ENCODE measurements at regions not wholly inside any gene's neighbourhood (a gene's known extent, or its start where the extent isn't known, plus 50 kb on each side); places are given as distances from the start of the nearest gene placed in this dataset.

GRCh38 chr11:116176484-116177005, 596.2 kb downstream of the BUD13 start:
- TF ChIP-seq, protein P1, sequence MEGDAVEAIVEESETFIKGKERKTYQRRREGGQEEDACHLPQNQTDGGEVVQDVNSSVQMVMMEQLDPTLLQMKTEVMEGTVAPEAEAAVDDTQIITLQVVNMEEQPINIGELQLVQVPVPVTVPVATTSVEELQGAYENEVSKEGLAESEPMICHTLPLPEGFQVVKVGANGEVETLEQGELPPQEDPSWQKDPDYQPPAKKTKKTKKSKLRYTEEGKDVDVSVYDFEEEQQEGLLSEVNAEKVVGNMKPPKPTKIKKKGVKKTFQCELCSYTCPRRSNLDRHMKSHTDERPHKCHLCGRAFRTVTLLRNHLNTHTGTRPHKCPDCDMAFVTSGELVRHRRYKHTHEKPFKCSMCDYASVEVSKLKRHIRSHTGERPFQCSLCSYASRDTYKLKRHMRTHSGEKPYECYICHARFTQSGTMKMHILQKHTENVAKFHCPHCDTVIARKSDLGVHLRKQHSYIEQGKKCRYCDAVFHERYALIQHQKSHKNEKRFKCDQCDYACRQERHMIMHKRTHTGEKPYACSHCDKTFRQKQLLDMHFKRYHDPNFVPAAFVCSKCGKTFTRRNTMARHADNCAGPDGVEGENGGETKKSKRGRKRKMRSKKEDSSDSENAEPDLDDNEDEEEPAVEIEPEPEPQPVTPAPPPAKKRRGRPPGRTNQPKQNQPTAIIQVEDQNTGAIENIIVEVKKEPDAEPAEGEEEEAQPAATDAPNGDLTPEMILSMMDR (IDR thresholded peaks at IDR 0.05; ENCODE audit: low read depth, low read length, missing input control), result no peak
- TF ChIP-seq, protein P2, sequence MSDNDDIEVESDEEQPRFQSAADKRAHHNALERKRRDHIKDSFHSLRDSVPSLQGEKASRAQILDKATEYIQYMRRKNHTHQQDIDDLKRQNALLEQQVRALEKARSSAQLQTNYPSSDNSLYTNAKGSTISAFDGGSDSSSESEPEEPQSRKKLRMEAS (IDR thresholded peaks at IDR 0.05), result no peak
- TF ChIP-seq, protein P3, sequence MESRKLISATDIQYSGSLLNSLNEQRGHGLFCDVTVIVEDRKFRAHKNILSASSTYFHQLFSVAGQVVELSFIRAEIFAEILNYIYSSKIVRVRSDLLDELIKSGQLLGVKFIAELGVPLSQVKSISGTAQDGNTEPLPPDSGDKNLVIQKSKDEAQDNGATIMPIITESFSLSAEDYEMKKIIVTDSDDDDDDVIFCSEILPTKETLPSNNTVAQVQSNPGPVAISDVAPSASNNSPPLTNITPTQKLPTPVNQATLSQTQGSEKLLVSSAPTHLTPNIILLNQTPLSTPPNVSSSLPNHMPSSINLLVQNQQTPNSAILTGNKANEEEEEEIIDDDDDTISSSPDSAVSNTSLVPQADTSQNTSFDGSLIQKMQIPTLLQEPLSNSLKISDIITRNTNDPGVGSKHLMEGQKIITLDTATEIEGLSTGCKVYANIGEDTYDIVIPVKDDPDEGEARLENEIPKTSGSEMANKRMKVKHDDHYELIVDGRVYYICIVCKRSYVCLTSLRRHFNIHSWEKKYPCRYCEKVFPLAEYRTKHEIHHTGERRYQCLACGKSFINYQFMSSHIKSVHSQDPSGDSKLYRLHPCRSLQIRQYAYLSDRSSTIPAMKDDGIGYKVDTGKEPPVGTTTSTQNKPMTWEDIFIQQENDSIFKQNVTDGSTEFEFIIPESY (IDR thresholded peaks at IDR 0.05), result no peak
- no peak for TF ChIP-seq REST (IDR thresholded peaks at IDR 0.05)
- TF ChIP-seq TAF1 (conservative IDR thresholded peaks at IDR 0.05), result no peak
